HG03097 (cell line): ENCODE measurements at regions not wholly inside any gene's neighbourhood (a gene's known extent, or its start where the extent isn't known, plus 50 kb on each side); places are given as distances from the start of the nearest gene placed in this dataset.
A peak's percentile ranks its signal among the peaks of the same experiment; 100 is the strongest.
"Not testable (repeated sequence)": the region's sequence is repeated elsewhere in the genome, so short reads cannot be mapped to it uniquely, and the experiment has no call there.

ENCODE experiments used
- ATAC-seq: cut with Tn5 transposase; IDR thresholded peaks from one replicate; pipeline ENCODE4 v1.9.1; 2021; ENCODE audit not compliant: unreplicated experiment, low FRiP score

GRCh38 chr4:118585015-118585414, 100.2 kb upstream of the METTL14 start:
- no peak for ATAC-seq

- no peak for ATAC-seq
Observed at GRCh38 chr4:118586357-118586790, 98.8 kb upstream of the METTL14 start.

- ATAC-seq, result no peak
Observed at GRCh38 chr4:118587116-118587831, 97.9 kb upstream of the METTL14 start.

GRCh38 chr4:118587946-118588345, 97.2 kb upstream of the METTL14 start:
- ATAC-seq, result no peak

- ATAC-seq, result no peak
Observed at GRCh38 chr4:118589471-118590055, 95.6 kb upstream of the METTL14 start.

GRCh38 chr4:118591339-118592046, 93.7 kb upstream of the METTL14 start:
- ATAC-seq, result peak; percentile 99

GRCh38 chr4:118592289-118592688, 92.9 kb upstream of the METTL14 start:
- not testable (repeated sequence) for ATAC-seq

- ATAC-seq, result not testable (repeated sequence)
Observed at GRCh38 chr4:118595883-118596282, 89.3 kb upstream of the METTL14 start.

- not testable (repeated sequence) for ATAC-seq
Observed at GRCh38 chr4:118625097-118625496, 60.1 kb upstream of the METTL14 start.

GRCh38 chr4:118629697-118630096, 55.5 kb upstream of the METTL14 start:
- ATAC-seq, result not testable (repeated sequence)

- ATAC-seq, result not testable (repeated sequence)
Observed at GRCh38 chr4:118630897-118631296, 54.3 kb upstream of the METTL14 start.

GRCh38 chr4:118631321-118632050, 53.7 kb upstream of the METTL14 start:
- ATAC-seq, result not testable (repeated sequence)

- ATAC-seq, result not testable (repeated sequence)
Observed at GRCh38 chr4:118633476-118633875, 51.7 kb upstream of the METTL14 start.

- not testable (repeated sequence) for ATAC-seq
Observed at GRCh38 chr4:118634126-118634875, 50.9 kb upstream of the METTL14 start.
